ENCODE measurements at regions not wholly inside any gene's neighbourhood (a gene's known extent, or its start where the extent isn't known, plus 50 kb on each side); places are given as distances from the start of the nearest gene placed in this dataset.

DNA sequence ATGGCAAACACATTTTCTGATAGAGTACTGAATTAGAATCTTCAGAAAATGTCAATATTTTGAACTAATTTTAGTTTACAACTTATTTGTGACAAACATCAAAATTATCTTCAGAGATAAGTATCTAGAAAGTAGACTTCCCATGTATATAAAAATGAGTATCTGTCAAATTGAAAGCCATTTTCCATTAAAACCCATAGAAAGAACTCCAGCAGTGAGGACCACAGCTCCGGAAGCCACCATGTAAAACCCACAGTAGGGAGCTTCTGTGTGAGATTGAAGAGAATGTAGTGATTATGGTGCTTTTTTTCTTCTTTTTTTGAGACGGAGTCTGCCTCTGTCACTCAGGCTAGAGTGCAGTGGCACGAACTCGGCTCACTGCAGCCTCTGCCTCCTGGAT lies 687.0 kb downstream of the TYW1 start:
- no peak for DNase-seq (ENCODE audit: low spot score)

DNA sequence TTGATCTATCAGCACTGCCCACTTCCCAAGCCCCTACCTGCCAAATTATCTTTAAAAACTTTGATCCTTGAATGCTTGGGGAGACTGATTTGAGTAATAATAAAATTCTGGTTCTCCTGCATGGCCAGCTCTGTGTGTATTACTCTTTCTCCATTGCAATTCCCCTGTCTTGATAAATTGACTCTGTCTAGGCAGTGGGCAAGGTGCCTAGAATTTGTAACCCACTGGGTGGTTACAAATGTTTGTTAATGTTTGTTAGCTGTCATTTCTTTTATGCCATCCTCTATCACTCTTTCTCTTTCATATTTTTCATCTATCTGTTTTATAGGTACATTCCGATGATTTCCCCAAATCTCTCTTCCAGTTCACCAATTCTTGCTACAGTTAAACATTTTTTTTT lies 694.1 kb downstream of the TYW1 start:
- DNase-seq (ENCODE audit: low spot score): no peak

DNA sequence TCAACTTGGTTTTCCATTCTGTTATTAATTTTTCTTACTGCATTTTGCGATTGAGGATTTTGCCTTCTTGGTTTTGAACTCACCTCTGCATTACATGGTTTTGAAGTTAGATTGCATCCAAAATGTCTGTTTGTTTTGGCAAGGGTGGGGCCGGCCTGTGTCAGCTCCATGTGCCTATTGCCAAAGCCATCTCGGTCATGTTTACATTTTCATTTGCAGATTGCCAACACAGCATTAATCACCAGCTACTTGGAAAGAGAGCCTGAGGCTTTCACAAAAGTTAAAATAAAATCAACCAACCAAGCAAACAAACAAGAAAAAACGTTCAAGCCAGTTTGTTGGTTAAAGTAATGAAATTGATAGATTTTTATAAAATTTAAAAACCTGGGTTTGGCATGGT lies 695.8 kb downstream of the TYW1 start:
- peak; percentile 43 for DNase-seq (ENCODE audit: low spot score)

DNA sequence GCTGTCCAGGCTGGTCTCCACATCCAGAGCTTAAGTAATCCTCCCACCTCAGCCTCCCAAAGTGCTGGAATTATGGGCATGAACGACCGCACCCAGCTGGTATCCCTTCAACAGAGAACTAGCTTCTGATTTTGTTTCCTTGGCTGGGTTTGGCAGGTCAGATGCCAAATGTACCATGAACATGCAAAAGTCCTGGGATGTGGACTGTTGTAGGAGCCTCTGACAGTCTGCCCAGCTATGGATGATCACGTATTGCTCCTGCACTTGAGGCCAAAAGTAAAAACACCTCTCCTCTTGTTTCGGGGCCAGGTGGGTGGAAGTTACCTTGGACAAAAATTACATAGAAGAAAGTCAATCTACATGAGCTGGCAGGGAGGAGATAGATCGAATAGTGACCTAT lies 699.5 kb downstream of the TYW1 start:
- no peak for DNase-seq (ENCODE audit: low spot score)

DNA sequence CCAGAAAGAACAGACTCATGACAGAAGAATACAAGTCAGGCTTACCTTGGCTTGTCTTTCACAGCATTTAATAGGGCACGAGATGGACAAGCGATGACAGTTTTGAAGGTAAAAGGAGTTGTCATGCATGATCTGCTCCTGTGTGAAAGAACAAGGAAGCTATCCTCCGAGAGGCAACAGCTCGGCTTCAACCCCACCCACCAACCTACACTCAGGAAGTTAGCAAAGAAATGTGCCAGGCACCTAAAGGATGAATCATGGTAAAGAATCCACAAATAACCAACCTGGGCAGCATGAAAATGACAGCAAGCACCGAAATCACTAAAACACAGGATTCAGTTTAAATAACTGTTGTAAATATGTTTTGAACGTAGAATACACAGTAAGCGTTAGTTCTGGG lies 700.2 kb downstream of the TYW1 start:
- DNase-seq (ENCODE audit: low spot score): peak; percentile 42

DNA sequence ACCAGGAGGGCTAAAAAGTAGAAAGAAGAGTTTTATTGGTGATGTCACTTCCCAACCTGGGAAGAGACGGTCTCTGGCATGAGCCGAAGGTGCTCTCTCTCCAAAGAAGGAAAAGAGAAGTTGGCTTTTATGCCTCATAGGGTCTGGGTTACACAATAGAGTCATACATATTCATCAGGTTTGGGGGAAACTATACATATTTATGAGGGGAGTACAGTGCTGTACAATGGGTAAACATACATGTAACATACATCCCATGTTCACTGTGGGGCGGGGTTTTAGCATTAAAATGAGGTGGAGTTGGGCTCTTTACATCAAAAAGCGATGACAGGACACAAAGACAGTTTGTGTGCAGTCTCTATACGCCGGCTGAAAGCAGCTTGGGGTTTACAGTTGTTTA lies 701.7 kb downstream of the TYW1 start:
- no peak for DNase-seq (ENCODE audit: low spot score)

DNA sequence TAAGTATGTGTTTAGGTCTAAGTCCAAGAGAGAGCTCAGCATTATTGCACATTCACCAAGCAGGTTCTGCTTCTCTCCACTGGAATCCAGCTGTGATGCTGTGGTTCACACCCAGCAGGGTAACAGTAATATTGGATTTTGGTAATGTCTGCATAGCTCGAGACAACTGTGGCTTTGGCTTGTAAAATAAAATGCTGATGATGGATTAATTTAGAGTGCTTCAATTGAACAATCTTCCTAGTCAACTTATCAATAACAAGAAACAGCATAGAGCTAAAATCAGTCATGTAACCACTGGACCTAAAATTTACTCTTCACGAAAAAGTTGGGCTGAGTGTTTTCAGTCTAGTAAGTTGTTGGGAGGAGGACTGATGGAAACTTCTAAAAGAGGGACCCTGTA lies 709.2 kb downstream of the TYW1 start:
- DNase-seq (ENCODE audit: low spot score): no peak

DNA sequence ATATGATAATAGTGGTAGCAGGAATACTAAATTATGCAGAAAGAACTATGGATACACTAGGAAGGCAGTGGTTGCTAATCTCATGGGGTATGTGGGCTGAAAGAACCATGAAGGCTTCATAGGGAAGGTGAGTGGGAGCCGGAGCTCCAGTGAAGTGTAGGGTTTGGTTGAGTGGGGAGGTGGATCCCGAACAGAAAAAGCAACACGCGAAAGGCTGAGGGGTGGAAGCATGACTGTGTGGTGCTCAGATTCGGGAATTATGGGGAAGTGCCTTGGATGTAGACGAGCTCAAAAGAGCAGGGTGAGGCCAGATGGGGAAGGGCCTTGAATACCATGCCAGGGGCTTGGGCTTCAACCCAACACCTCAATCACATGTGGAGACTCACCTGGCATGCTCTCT lies 715.1 kb downstream of the TYW1 start:
- DNase-seq (ENCODE audit: low spot score): no peak

DNA sequence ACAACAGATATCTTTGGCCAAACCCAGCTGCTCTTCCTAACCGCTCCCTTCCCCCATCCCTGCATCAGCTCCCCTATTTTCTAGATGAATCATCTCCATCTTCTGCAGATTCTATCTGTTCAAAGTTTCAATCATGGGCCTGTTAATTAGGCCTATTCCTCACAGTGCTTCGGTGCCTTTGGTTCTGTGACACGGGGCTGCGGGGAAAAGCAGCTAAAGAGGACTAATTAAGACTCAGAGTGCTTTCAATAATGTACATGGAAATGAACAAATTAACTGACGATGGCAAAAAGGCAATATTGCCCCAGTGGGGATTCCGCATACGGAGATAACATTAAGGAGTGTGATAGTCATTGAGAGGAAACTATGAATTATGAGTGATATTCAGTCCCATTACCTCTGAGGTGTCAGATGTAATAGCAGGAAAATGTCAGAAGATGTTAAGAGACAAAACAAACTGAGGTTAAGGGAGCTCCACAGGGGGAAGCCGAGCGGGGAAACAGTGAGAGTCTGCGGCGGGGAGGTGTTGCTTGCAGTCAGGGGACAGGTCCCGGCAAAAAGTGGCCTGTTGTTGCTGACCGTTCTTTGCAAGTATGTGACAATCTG lies 716.9 kb downstream of the TYW1 start:
- DNase-seq (ENCODE audit: low spot score): no peak

DNA sequence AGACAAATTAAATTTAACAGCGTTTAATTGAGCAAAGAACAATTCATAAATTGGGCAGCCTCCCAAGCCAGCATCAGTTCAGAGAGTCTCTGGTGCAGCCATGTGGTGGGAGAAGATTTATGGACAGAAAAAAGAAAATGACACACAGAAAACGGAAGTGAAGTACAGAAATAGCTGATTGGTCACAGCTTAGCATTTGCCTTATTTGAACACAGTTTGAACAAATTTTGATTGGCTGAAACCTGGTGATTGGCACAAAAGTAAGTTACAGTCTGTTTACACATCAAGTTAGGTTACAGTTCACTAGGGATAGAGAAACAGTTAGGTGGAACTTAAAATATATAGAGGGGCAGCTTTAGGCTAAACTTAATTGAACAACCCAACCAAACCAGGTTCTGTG lies 720.1 kb downstream of the TYW1 start:
- peak; percentile 59 for DNase-seq (ENCODE audit: low spot score)

DNA sequence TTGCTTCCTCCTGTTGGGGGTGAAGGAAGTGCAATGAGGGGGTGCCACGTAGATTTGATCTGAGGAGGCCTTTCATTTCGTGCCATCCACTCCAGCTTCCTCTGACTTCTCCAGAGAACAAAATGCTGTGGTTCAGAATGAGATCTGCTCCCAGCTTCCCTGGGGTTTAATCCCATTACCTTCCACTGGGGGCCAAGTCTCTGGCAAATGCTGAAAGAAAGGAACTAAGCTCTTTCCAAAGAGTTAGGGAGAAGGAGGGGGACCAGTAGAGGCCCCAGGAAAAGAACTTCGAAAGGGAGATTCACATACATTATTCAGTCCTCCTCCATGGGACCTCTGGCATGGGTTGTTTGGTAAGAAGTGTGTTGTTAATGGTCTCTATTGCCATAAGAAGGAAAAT lies 727.0 kb downstream of the TYW1 start:
- no peak for DNase-seq (ENCODE audit: low spot score)

DNA sequence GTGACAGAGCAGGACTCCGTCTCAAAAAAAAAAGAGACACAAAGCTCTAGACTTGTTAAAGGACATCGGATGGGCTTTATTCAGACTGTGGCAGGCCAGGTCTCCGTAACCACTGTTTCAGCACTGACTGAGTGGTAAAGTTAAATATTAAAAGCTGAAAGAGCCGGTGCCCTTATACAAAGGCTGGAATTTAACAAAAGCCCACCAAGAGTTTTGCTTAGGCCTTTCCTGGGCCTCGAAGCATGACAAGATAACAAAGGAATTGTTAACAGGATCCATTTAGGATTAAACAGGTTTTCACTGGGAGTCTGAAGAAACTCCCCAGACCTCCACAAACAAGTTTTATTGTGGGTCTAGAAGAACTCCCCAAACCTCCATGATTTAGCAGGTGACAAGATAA lies 727.8 kb downstream of the TYW1 start:
- DNase-seq (ENCODE audit: low spot score): no peak

DNA sequence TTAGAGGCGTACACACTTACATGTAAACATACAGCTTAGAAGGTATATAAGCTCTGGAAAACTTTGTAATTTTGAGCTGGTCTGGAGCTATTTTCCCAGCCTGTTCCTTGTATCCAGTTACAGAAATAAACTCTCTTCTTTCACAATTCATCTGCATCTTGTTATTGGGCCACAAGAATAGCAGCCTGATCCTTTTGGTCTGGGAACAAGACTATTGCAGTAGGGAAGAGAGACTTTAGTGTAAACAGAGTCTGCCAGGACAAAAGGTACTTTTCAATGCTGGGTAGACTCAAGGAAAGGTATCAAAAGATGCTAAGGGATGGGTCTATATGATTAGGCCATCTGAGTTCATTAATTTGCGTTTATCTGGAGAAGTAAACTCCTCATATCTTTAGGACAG lies 728.3 kb downstream of the TYW1 start:
- no peak for DNase-seq (ENCODE audit: low spot score)

DNA sequence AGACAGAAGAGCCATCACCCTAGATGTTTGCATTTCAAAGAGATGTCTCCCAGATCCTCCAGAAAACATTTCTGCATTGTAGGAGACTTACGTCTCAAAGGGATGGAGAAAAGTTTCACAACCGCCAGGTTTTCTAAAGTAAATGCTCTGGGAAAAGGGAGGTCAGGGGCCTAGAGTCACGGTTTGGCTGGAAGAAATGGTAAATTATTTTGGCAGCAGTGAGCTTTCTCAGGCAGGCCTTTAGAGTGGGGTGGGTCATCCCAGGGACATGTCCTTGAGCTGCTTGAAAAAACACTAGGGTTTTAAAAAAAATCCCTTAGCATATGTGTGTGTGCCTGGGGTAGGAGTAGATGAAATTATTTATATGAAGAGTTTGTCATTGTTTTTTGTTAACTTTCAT lies 728.8 kb downstream of the TYW1 start:
- no peak for DNase-seq (ENCODE audit: low spot score)

DNA sequence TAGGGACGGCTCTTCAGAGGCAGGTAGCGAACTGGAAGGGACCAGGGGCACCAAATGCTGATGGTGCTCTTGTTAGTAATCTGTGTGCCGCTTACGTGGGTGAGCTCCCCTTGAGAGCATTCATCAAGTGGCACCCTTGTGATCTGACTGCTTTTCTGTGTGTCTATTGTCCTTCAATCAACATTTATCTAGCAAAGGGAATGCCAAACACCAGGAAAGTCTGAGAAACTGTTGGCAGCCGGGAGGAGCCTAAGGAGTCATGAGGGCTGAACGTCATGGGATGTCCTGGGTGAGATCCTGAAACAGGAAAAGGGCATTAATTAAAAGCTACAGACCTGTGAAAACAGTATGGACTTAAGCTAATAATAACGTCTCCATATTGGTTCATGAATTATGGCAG lies 733.1 kb downstream of the TYW1 start:
- DNase-seq (ENCODE audit: low spot score): no peak

DNA sequence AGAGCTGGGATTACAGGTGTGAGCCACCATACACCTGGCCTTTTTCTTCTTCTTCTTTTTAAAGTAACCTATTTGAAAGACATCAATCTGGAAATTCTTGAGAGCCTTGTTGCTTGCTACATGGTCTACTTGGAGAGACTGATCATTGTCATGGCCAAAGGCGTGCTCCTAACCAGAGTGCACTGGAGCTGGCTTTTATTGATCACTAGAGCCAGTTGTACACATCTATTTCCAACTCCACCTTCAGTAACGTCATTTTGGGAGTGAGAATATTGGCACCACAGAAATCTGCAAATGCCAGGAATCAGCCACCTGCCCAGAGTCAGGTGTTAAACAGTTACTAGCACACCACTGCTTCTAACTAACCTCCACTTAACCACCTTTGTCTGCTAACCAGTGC lies 735.1 kb downstream of the TYW1 start:
- DNase-seq (ENCODE audit: low spot score): no peak

DNA sequence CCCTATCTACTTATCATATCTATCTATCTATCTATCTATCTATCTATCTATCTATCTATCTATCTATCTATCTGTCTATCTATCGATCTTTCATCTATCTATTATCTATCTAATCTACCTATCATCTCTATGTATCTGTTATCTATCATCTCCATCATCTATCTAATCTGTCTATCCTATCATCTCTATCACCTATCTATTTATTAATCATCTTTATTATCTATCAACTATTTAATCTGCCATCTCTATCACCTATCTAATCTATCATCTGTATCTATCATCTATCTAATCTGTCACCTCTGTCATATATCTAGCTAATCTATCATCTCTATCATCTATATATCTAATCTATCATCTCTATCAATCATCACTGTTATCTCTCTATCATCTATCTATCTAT lies 736.3 kb downstream of the TYW1 start:
- no peak for DNase-seq (ENCODE audit: low spot score)

DNA sequence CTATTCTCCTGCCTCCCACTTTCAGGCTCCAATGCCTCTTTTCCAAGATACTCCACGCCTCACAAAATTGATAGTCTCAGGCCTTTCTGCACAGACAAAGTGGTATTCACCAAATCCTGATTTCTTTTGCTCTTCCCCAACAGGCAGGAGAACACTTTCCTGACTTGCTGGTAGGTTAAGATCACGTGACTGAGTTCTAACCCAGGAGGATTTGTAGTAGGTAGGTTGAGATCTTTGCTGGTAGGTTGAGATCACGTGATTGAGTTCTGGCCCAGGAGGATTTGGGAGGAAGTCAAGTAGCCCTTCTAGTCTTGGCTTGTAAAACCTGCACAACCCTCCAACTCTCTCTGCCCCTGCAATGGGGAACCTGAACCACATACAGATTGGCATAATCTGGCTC lies 741.5 kb downstream of the TYW1 start:
- DNase-seq (ENCODE audit: low spot score): no peak

DNA sequence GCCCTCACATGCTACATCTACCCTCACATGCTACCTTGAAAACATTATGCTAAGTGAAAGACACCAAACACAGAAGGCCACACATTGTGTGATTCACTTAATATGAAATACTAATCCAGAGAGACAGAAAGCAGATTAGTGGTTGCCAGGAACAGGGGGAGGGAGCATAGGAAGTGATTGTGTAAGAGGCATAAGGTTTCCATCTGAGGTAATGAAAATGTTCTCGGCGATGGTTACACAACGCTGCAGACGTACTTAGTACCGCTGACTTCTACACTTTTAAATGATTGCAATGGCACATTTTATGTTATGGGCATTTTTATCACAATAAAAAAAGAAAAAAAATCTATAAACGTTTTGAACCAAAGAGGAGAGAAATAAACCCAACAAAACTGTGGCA lies 742.3 kb downstream of the TYW1 start:
- peak; percentile 19 for DNase-seq (ENCODE audit: low spot score)

DNA sequence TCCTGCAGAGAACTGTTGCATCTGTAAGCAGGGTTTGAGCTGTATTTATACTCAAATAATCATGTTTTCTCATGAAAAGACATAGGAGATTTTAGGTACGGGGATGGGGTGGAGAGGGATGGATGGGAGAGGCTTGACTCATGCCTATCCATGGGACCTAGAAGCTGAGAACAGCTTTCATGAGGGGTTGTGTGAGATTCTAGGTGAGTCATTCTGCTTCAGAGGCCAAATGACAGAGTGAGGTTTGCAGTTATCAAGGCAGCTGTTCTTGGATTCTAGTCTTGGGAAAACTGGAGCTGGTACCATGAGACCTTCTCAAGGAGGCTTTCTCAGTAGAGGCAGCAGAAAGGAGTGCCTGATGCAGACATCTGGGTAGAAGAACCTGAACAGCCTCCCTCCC lies 746.9 kb downstream of the TYW1 start:
- no peak for DNase-seq (ENCODE audit: low spot score)

DNA sequence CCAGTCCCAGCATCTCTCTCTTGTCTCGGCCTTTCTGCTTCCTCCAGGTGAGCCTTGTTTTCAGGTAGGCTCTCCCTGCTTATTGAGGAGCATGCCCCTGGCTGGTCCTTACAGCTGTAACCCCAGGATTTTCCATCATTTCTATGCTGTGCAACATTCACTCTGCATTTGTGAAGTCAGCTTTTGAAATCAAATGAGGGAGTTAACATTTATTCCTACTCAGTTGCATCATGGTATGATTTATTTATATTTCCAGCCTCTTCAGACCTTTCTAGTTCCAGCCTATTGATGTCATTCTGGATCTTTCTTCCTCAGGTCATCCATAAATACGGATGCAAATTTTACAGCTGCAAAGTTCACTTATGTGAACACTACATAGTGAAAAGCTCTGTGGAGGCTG lies 755.6 kb downstream of the TYW1 start:
- DNase-seq (ENCODE audit: low spot score): no peak

DNA sequence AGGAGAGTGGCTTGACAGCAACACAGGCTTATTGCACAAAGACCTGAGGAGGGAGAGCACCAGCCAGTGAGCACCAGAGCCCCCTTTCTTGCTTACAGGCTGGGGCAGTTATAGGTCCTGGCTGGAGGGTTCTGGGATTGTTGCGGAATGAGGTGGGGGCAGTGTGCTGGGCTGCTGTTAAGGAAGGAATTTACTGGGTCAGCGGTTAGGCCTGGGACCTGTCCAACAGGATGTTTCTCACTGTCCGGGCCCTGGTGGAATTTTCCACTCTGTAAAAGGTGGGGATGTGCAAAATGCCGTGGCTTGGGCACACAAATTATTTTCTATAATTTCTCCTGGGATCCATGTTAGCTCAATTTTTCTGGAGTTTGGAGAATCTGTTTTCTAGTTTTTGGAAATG lies 757.3 kb downstream of the TYW1 start:
- peak; percentile 83 for DNase-seq (ENCODE audit: low spot score)

DNA sequence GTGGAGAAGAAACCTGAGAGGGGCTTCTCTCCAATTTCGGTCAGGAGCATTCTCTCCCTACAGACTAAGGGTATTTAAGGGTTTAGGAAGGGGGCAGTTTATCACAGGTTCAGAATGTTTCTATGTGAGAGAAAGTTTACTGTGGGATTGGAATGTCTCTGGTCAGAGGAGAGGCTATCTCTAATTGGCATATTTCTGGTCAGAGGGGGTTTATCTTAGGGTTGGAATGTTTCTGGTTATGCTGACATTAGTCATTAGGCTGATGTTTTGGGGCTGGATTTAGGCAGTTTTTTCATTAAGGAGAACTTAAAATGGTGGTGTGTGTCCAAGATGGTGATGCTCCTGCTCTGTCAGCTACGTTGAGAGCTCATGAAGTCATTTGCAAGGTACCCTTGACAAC lies 758.0 kb downstream of the TYW1 start:
- DNase-seq (ENCODE audit: low spot score): peak; percentile 86

DNA sequence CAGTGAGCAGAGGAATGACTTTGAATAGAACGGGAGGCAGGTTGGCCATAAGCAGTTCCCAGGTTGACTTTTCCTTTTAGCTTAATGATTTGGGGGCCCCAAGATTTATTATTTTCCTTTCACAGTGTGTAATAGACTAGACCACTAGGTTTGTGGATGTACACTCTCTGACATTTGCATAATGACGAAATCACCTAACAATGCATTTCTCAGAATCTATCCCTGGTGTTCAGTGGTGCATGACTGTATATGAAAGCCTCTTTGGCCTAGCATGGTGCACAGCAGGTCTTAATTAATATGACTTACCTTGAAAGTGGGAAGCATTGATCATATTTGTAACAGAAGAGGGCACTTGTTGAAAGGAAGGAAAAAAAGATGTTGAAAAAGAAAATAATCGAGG lies 761.9 kb downstream of the TYW1 start:
- no peak for DNase-seq (ENCODE audit: low spot score)

DNA sequence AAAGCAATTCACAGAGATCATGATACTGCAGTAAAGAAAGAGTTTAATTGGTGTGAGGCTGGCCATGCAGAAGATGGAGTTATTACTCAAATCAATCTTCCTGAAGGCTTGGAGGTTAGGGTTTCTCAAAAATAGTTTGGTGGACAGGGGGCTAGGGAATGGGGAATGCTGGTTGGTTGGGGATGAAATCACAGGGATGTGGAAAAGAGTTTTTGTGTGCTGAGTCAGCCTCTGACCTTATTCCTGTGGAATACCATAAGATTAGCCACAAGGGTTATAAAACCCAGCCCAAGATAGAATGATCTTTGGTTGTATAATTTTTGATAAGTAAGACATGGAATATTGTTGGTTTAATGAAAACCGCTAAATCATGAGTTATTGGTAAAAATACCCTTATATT lies 764.3 kb downstream of the TYW1 start:
- DNase-seq (ENCODE audit: low spot score): peak; percentile 84

Data from A172 (cell line).